Bronchial epithelial cell (primary cell): ENCODE measurements at regions not wholly inside any gene's neighbourhood (a gene's known extent, or its start where the extent isn't known, plus 50 kb on each side); places are given as distances from the start of the nearest gene placed in this dataset.

Source experiments
- DNase-seq: peaks from one replicate; pipeline ENCODE4 v3.0.0-alpha.2; 2010; ENCODE audit warnings: low read depth
- FAIRE-seq: peaks from 2 replicates; lab custom pipeline; 2011; peaks lifted over from hg19 to GRCh38; lab: Jason Lieb, UNC
- H3K27me3 ChIP-seq: 2 replicates; pipeline ENCODE4 v1.5.1; 2011; ENCODE audit warnings: low read length; ENCODE audit not compliant: control insufficient read depth, insufficient read depth
- H3K36me3 ChIP-seq: 2 replicates; pipeline ENCODE4 v1.5.1; 2011; ENCODE audit warnings: low read length; ENCODE audit not compliant: control insufficient read depth, insufficient read depth
- H3K4me3 ChIP-seq: 2 replicates; pipeline ENCODE4 v1.5.1; 2011; ENCODE audit warnings: mild to moderate bottlenecking, low read depth, low read length, control low read depth
- CTCF ChIP-seq: IDR thresholded peaks from 2 replicates; pipeline ENCODE4 v1.5.1; 2011; ENCODE audit warnings: mild to moderate bottlenecking, moderate library complexity, low read length, control low read depth, inconsistent platforms; ENCODE audit not compliant: insufficient read depth, severe bottlenecking

GRCh38 chr1:36728846-36729245 is 246.1 kb upstream of the CSF3R start:
- DNase-seq (no peak), FAIRE-seq (no peak)
- no peaks in the 10 kb centered on the region for H3K36me3 ChIP-seq
- no peaks in the 10 kb centered on the region for H3K27me3 ChIP-seq
- TF ChIP-seq CTCF: no peak
- H3K4me3 ChIP-seq: no peak overlapping the region

- DNase-seq (no peak), FAIRE-seq (no peak)
- no peak for TF ChIP-seq CTCF
- Histone ChIP-seq H3K4me3 (no peak overlapping the region), H3K27me3 (no peaks in the 10 kb centered on the region), H3K36me3 (no peaks in the 10 kb centered on the region)
Measured at GRCh38 chr1:36728051-36728450, 245.3 kb upstream of the CSF3R start.

- FAIRE-seq: no peak
- H3K27me3 ChIP-seq: no peaks in the 10 kb centered on the region
- no peak for TF ChIP-seq CTCF
- DNase-seq: no peak
- no peak overlapping the region for H3K4me3 ChIP-seq
- H3K36me3 ChIP-seq: no peaks in the 10 kb centered on the region
Measured at GRCh38 chr1:36725151-36725550, 242.4 kb upstream of the CSF3R start.

GRCh38 chr1:36723813-36724212 is 241.1 kb upstream of the CSF3R start:
- FAIRE-seq (no peak), DNase-seq (no peak)
- H3K27me3 ChIP-seq: no peaks in the 10 kb centered on the region
- no peaks in the 10 kb centered on the region for H3K36me3 ChIP-seq
- TF ChIP-seq CTCF: no peak
- no peak overlapping the region for H3K4me3 ChIP-seq

- no peak for DNase-seq
Measured at GRCh38 chr1:36722871-36723270, 240.2 kb upstream of the CSF3R start.

More at GRCh38 chr1:36722871-36723270, 240.2 kb upstream of the CSF3R start:
- FAIRE-seq: no peak
- H3K36me3 ChIP-seq: no peaks in the 10 kb centered on the region
- TF ChIP-seq CTCF: no peak
- H3K27me3 ChIP-seq: no peaks in the 10 kb centered on the region
- H3K4me3 ChIP-seq: no peak overlapping the region
